Keratinocyte (primary cell): ENCODE measurements at regions not wholly inside any gene's neighbourhood (a gene's known extent, or its start where the extent isn't known, plus 50 kb on each side); places are given as distances from the start of the nearest gene placed in this dataset.

Source experiments
- DNase-seq: peaks from one replicate; pipeline ENCODE4 v3.0.0-alpha.2; 2011; ENCODE audit warnings: low read depth, missing footprints, low spot score
- FAIRE-seq: peaks from 2 replicates; lab custom pipeline; 2011; peaks lifted over from hg19 to GRCh38; lab: Jason Lieb, UNC
- H2AFZ ChIP-seq: 2 replicates; pipeline ENCODE4 v1.6.0; 2012; ENCODE audit warnings: low read length, control low read depth, inconsistent platforms; ENCODE audit not compliant: control insufficient read depth
- H3K27ac ChIP-seq: 2 replicates; pipeline ENCODE4 v1.5.1; 2011; ENCODE audit warnings: low read length; ENCODE audit not compliant: control insufficient read depth, insufficient read depth
- H3K27me3 ChIP-seq: 3 replicates; pipeline ENCODE4 v1.6.0; 2011; ENCODE audit warnings: low read length; ENCODE audit not compliant: control insufficient read depth, insufficient read depth; ENCODE audit errors: extremely low read depth
- H3K36me3 ChIP-seq, 2 experiments: 2 replicates in 1 of 2; 3 replicates in 1 of 2; pipeline ENCODE4 v1.5.1; 2011; ENCODE audit warnings: low read length in 2 of 2, mild to moderate bottlenecking in 1 of 2; ENCODE audit not compliant: control insufficient read depth in 2 of 2, insufficient read depth in 2 of 2; ENCODE audit errors: extremely low read depth in 1 of 2
- H3K4me1 ChIP-seq: 3 replicates; pipeline ENCODE4 v1.5.1; 2011; ENCODE audit warnings: low read length; ENCODE audit not compliant: control insufficient read depth, insufficient read depth; ENCODE audit errors: extremely low read depth
- H3K4me2 ChIP-seq: 3 replicates; pipeline ENCODE4 v1.6.0; 2011; ENCODE audit warnings: low read depth, low read length; ENCODE audit not compliant: control insufficient read depth, insufficient read depth; ENCODE audit errors: extremely low read depth
- H3K4me3 ChIP-seq, 3 experiments: fragments of 200-600 bp in 1 of 3; sonication (generic) in 1 of 3; 2 replicates in 2 of 3; 3 replicates in 1 of 3; pipeline ENCODE4 v1.5.1; 2011 to 2016; ENCODE audit warnings: low read length in 3 of 3, mild to moderate bottlenecking in 3 of 3, control low read depth in 2 of 3, inconsistent platforms in 1 of 3, low read depth in 1 of 3, mixed read lengths in 1 of 3, mixed run types in 1 of 3, moderate library complexity in 1 of 3; ENCODE audit not compliant: control insufficient read depth in 2 of 3, insufficient read depth in 2 of 3; ENCODE audit errors: extremely low read depth in 1 of 3
- H3K79me2 ChIP-seq: 2 replicates; pipeline ENCODE4 v1.6.0; 2012; ENCODE audit warnings: low read length; ENCODE audit not compliant: control insufficient read depth, insufficient read depth
- H3K9ac ChIP-seq: 3 replicates; pipeline ENCODE4 v1.6.0; 2011; ENCODE audit warnings: low read length; ENCODE audit not compliant: control insufficient read depth, insufficient read depth; ENCODE audit errors: extremely low read depth
- H3K9me1 ChIP-seq: 3 replicates; pipeline ENCODE4 v1.6.0; 2011; ENCODE audit warnings: low read length; ENCODE audit not compliant: control insufficient read depth, insufficient read depth; ENCODE audit errors: extremely low read depth
- H3K9me3 ChIP-seq: 2 replicates; pipeline ENCODE4 v1.5.1; 2012; ENCODE audit warnings: low read depth, low read length; ENCODE audit not compliant: control insufficient read depth
- H4K20me1 ChIP-seq: 3 replicates; pipeline ENCODE4 v1.6.0; 2011; ENCODE audit warnings: low read length; ENCODE audit not compliant: control insufficient read depth, insufficient read depth; ENCODE audit errors: extremely low read depth
- EZH2 ChIP-seq: IDR thresholded peaks from one replicate; pipeline ENCODE4 v1.6.1; 2012; ENCODE audit warnings: inconsistent platforms, mild to moderate bottlenecking, low read length, moderate library complexity
- dilution Hi-C: fragments of 300-500 bp; cut with MboI; formaldehyde crosslinking; loops from one replicate; pipeline ENCODE4 v1.7.0; 2020; ENCODE audit warnings: low sequenced_read_pairs; ENCODE audit not compliant: extremely low pct_ligation_motif_present
- TF ChIP-seq, protein P1 (sequence below), 3 experiments: IDR thresholded peaks in 1 of 3; conservative IDR thresholded peaks in 1 of 3; optimal IDR thresholded peaks in 1 of 3; 2 replicates in 2 of 3; 3 replicates in 1 of 3; pipeline versions ENCODE3 to v1.5.1; 2011; ENCODE audit warnings: low read length in 3 of 3, mild to moderate bottlenecking in 3 of 3, moderate library complexity in 2 of 3, control low read depth in 1 of 3, inconsistent platforms in 1 of 3; ENCODE audit not compliant: insufficient read depth in 2 of 3; ENCODE audit errors: extremely low read depth in 1 of 3

DNA sequence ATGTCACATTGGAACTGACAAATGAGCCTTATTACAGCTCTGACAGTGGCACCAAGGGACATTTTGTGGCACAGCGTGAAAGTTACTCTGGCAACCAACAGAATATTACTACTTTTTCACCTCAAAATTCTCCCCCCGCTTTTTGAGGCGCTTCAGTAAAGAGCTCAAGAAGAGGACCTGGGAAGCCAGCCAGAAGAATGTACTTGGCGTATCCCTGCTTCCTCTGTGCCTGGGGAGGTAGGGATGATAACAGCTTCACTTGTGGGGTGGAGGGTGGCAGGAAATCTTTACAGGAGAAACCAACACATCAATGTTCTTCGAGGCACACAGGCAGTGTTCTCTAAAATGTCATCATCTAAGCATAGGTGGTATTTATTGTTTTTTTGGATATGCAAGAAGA lies 624.1 kb downstream of the NR2F1-AS1 start:
- Histone ChIP-seq H3K27ac (no peak overlapping the region), H3K27me3 (no peaks in the 10 kb centered on the region), H3K4me1 (no peaks in the 10 kb centered on the region), H2AFZ (no peak overlapping the region), H3K9ac (no peak overlapping the region), H3K36me3 (no peaks in the 10 kb centered on the region), H3K9me1 (no peaks in the 10 kb centered on the region), H3K79me2 (no peaks in the 10 kb centered on the region), H3K9me3 (no peaks in the 10 kb centered on the region), H4K20me1 (no peaks in the 10 kb centered on the region), H3K4me2 (no peak overlapping the region), H3K4me3 (no peak overlapping the region)
- FAIRE-seq, result no peak
- dilution Hi-C loops, result no loop called here
- TF ChIP-seq EZH2, result no peak
- TF ChIP-seq, protein P1, sequence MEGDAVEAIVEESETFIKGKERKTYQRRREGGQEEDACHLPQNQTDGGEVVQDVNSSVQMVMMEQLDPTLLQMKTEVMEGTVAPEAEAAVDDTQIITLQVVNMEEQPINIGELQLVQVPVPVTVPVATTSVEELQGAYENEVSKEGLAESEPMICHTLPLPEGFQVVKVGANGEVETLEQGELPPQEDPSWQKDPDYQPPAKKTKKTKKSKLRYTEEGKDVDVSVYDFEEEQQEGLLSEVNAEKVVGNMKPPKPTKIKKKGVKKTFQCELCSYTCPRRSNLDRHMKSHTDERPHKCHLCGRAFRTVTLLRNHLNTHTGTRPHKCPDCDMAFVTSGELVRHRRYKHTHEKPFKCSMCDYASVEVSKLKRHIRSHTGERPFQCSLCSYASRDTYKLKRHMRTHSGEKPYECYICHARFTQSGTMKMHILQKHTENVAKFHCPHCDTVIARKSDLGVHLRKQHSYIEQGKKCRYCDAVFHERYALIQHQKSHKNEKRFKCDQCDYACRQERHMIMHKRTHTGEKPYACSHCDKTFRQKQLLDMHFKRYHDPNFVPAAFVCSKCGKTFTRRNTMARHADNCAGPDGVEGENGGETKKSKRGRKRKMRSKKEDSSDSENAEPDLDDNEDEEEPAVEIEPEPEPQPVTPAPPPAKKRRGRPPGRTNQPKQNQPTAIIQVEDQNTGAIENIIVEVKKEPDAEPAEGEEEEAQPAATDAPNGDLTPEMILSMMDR (optimal IDR thresholded peaks at IDR 0.05 in 1 of 3, IDR thresholded peaks at IDR 0.05 in 1 of 3, conservative IDR thresholded peaks at IDR 0.05 in 1 of 3; ENCODE audit: extremely low read depth in 1 of 3, insufficient read depth in 2 of 3, low read length in 3 of 3), result no peak
- DNase-seq, result no peak

DNA sequence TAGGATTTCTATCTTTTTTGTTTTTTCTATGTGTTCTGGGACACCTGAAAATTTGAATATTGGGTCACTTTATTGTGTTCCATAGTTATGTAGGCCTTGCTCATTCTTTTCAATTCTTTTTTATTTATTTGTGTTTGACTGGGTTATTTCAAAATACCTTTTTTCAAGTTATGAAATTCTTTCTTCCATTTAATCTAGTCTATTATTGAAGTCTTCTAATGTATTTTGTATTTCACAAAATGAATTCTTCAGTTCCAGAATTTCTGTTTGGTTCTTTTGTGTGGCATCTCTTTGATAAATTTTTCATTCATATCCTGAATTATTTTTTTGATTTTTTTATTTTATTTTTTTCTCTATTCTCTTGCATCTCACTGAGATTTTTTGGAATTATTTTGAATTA lies 628.8 kb downstream of the NR2F1-AS1 start:
- Histone ChIP-seq H3K4me2 (no peak overlapping the region), H3K4me3 (no peak overlapping the region), H3K9ac (no peak overlapping the region), H3K9me3 (no peaks in the 10 kb centered on the region), H3K27ac (no peak overlapping the region), H4K20me1 (no peaks in the 10 kb centered on the region), H3K27me3 (no peaks in the 10 kb centered on the region), H3K9me1 (no peaks in the 10 kb centered on the region), H3K79me2 (no peaks in the 10 kb centered on the region), H2AFZ (no peak overlapping the region), H3K36me3 (no peaks in the 10 kb centered on the region), H3K4me1 (no peaks in the 10 kb centered on the region)
- TF ChIP-seq, protein P1 (optimal IDR thresholded peaks at IDR 0.05 in 1 of 3, IDR thresholded peaks at IDR 0.05 in 1 of 3, conservative IDR thresholded peaks at IDR 0.05 in 1 of 3; ENCODE audit: extremely low read depth in 1 of 3, insufficient read depth in 2 of 3, low read length in 3 of 3), result no peak
- TF ChIP-seq EZH2, result no peak
- DNase-seq (no peak), FAIRE-seq (no peak)
- dilution Hi-C loops, result no loop called here
